HCT116 (cell line): ENCODE measurements at regions not wholly inside any gene's neighbourhood (a gene's known extent, or its start where the extent isn't known, plus 50 kb on each side); places are given as distances from the start of the nearest gene placed in this dataset.

ENCODE experiments used
- CTCF ChIP-seq, 3 experiments: fragments of 200-600 bp in 1 of 3; sonication (generic) in 1 of 3; IDR thresholded peaks in 2 of 3; conservative IDR thresholded peaks in 1 of 3; 2 replicates each; pipeline ENCODE4 v1.5.1; 2012 to 2017; ENCODE audit warnings: low read depth in 2 of 3, low read length in 2 of 3, antibody characterized with exemption in 1 of 3, borderline replicate concordance in 1 of 3, control low read depth in 1 of 3, mild to moderate bottlenecking in 1 of 3, mixed read lengths in 1 of 3, mixed run types in 1 of 3, moderate library complexity in 1 of 3; ENCODE audit not compliant: insufficient read depth in 1 of 3
- EGR1 ChIP-seq: IDR thresholded peaks from 2 replicates; pipeline ENCODE4 v1.6.1; 2012; ENCODE audit warnings: low read depth
- EZH2 ChIP-seq: fragments of 200-600 bp; sonication (generic); IDR thresholded peaks from 2 replicates; pipeline ENCODE4 v1.6.1; 2017; ENCODE audit warnings: antibody characterized with exemption, mixed run types
- JUND ChIP-seq: IDR thresholded peaks from 2 replicates; pipeline ENCODE4 v1.6.1; 2012
- MAX ChIP-seq: IDR thresholded peaks from 2 replicates; pipeline ENCODE4 v1.6.1; 2012
- POLR2AphosphoS5 ChIP-seq: IDR thresholded peaks from 2 replicates; pipeline ENCODE4 v1.6.1; 2011; ENCODE audit warnings: mild to moderate bottlenecking, low read depth, low read length, moderate library complexity
- RAD21 ChIP-seq: IDR thresholded peaks from 2 replicates; pipeline ENCODE4 v1.6.1; 2012; ENCODE audit warnings: low read depth, mild to moderate bottlenecking
- YY1 ChIP-seq: IDR thresholded peaks from 2 replicates; pipeline ENCODE4 v1.6.1; 2011; ENCODE audit warnings: low read length, low read depth, moderate library complexity, mild to moderate bottlenecking; ENCODE audit not compliant: insufficient replicate concordance; ENCODE audit errors: extremely low read depth
- TF ChIP-seq, protein P1 (sequence below): IDR thresholded peaks from 2 replicates; pipeline ENCODE4 v1.6.1; 2011; ENCODE audit warnings: mild to moderate bottlenecking, low read length, moderate library complexity; ENCODE audit not compliant: insufficient replicate concordance; ENCODE audit errors: extremely low read depth
- TF ChIP-seq, protein P2 (sequence below): IDR thresholded peaks from 2 replicates; pipeline ENCODE4 v1.6.1; 2012
- TF ChIP-seq, protein P3 (sequence below): IDR thresholded peaks from 2 replicates; pipeline ENCODE4 v1.6.1; 2012; ENCODE audit warnings: low read depth

DNA sequence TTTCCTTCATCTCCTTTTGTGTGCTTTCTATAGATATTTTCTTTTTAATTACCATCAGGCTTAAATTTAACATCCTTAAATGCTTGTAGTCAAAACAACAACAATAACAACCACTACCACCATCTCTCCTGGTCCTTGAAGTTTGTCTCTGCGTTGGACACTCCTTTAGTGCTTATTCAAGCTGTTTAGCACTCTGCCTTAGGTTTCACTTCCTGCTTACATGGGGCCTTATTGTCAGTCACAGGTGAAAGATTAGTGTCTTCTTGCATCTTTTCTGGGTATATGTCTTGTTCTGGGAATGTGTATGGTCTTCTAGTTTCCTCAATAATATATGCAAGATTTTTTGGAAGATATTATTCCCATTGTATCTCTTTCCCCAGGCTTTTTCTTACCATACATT, 240.1 kb upstream of the NXPH2 start:
- TF ChIP-seq CTCF (IDR thresholded peaks at IDR 0.05 in 2 of 3, conservative IDR thresholded peaks at IDR 0.05 in 1 of 3; ENCODE audit: borderline replicate concordance in 1 of 3, insufficient read depth in 1 of 3, low read depth in 2 of 3, low read length in 2 of 3) (no peak), EGR1 (no peak), MAX (no peak), POLR2AphosphoS5 (no peak), EZH2 (no peak), JUND (no peak), RAD21 (no peak), YY1 (no peak)
- TF ChIP-seq, protein P1, sequence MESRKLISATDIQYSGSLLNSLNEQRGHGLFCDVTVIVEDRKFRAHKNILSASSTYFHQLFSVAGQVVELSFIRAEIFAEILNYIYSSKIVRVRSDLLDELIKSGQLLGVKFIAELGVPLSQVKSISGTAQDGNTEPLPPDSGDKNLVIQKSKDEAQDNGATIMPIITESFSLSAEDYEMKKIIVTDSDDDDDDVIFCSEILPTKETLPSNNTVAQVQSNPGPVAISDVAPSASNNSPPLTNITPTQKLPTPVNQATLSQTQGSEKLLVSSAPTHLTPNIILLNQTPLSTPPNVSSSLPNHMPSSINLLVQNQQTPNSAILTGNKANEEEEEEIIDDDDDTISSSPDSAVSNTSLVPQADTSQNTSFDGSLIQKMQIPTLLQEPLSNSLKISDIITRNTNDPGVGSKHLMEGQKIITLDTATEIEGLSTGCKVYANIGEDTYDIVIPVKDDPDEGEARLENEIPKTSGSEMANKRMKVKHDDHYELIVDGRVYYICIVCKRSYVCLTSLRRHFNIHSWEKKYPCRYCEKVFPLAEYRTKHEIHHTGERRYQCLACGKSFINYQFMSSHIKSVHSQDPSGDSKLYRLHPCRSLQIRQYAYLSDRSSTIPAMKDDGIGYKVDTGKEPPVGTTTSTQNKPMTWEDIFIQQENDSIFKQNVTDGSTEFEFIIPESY: no peak
- TF ChIP-seq, protein P2, sequence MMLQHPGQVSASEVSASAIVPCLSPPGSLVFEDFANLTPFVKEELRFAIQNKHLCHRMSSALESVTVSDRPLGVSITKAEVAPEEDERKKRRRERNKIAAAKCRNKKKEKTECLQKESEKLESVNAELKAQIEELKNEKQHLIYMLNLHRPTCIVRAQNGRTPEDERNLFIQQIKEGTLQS: no peak
- TF ChIP-seq, protein P3, sequence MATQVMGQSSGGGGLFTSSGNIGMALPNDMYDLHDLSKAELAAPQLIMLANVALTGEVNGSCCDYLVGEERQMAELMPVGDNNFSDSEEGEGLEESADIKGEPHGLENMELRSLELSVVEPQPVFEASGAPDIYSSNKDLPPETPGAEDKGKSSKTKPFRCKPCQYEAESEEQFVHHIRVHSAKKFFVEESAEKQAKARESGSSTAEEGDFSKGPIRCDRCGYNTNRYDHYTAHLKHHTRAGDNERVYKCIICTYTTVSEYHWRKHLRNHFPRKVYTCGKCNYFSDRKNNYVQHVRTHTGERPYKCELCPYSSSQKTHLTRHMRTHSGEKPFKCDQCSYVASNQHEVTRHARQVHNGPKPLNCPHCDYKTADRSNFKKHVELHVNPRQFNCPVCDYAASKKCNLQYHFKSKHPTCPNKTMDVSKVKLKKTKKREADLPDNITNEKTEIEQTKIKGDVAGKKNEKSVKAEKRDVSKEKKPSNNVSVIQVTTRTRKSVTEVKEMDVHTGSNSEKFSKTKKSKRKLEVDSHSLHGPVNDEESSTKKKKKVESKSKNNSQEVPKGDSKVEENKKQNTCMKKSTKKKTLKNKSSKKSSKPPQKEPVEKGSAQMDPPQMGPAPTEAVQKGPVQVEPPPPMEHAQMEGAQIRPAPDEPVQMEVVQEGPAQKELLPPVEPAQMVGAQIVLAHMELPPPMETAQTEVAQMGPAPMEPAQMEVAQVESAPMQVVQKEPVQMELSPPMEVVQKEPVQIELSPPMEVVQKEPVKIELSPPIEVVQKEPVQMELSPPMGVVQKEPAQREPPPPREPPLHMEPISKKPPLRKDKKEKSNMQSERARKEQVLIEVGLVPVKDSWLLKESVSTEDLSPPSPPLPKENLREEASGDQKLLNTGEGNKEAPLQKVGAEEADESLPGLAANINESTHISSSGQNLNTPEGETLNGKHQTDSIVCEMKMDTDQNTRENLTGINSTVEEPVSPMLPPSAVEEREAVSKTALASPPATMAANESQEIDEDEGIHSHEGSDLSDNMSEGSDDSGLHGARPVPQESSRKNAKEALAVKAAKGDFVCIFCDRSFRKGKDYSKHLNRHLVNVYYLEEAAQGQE: no peak
